GM21381 (cell line): ENCODE measurements at regions not wholly inside any gene's neighbourhood (a gene's known extent, or its start where the extent isn't known, plus 50 kb on each side); places are given as distances from the start of the nearest gene placed in this dataset.
"Not testable (repeated sequence)": the region's sequence is repeated elsewhere in the genome, so short reads cannot be mapped to it uniquely, and the experiment has no call there.

Experiments used
- ATAC-seq: cut with Tn5 transposase; IDR thresholded peaks from one replicate; pipeline ENCODE4 v1.9.1; 2021; ENCODE audit warnings: mild to moderate bottlenecking, moderate library complexity; ENCODE audit not compliant: unreplicated experiment

GRCh38 chr1:99441299-99442095 is 177.2 kb downstream of the PLPPR4 start:
- ATAC-seq = no peak

- not testable (repeated sequence) for ATAC-seq
These were observed 180.1 kb downstream of the PLPPR4 start for GRCh38 chr1:99444211-99444927.

GRCh38 chr1:99445071-99445470 is 180.8 kb downstream of the PLPPR4 start:
- ATAC-seq = no peak

- no peak for ATAC-seq
These were observed 181.2 kb downstream of the PLPPR4 start for GRCh38 chr1:99445486-99445885.

GRCh38 chr1:99447721-99448120 is 183.4 kb downstream of the PLPPR4 start:
- ATAC-seq = no peak

- ATAC-seq = no peak
These were observed 190.2 kb upstream of the PALMD start for GRCh38 chr1:99455760-99456159.

GRCh38 chr1:99456536-99456935 is 189.4 kb upstream of the PALMD start:
- no peak for ATAC-seq

- ATAC-seq = no peak
These were observed 188.3 kb upstream of the PALMD start for GRCh38 chr1:99457381-99458165.

GRCh38 chr1:99461499-99461898 is 184.4 kb upstream of the PALMD start:
- no peak for ATAC-seq

GRCh38 chr1:99464738-99465137 is 181.2 kb upstream of the PALMD start:
- no peak for ATAC-seq

- ATAC-seq = no peak
These were observed 180.6 kb upstream of the PALMD start for GRCh38 chr1:99465176-99465900.

GRCh38 chr1:99467645-99468044 is 178.3 kb upstream of the PALMD start:
- ATAC-seq = no peak

- ATAC-seq = no peak
These were observed 176.4 kb upstream of the PALMD start for GRCh38 chr1:99469550-99469971.

GRCh38 chr1:99472893-99473292 is 173.0 kb upstream of the PALMD start:
- no peak for ATAC-seq

- no peak for ATAC-seq
These were observed 171.5 kb upstream of the PALMD start for GRCh38 chr1:99474350-99474893.

GRCh38 chr1:99476058-99476457 is 169.9 kb upstream of the PALMD start:
- no peak for ATAC-seq

- ATAC-seq = peak; percentile 60
These were observed 164.4 kb upstream of the PALMD start for GRCh38 chr1:99481391-99481996.

- no peak for ATAC-seq
These were observed 163.6 kb upstream of the PALMD start for GRCh38 chr1:99482286-99482685.

GRCh38 chr1:99482750-99483149 is 163.2 kb upstream of the PALMD start:
- no peak for ATAC-seq

- no peak for ATAC-seq
These were observed 155.9 kb upstream of the PALMD start for GRCh38 chr1:99490031-99490430.
